ENCODE measurements at regions not wholly inside any gene's neighbourhood (a gene's known extent, or its start where the extent isn't known, plus 50 kb on each side); places are given as distances from the start of the nearest gene placed in this dataset.

DNA sequence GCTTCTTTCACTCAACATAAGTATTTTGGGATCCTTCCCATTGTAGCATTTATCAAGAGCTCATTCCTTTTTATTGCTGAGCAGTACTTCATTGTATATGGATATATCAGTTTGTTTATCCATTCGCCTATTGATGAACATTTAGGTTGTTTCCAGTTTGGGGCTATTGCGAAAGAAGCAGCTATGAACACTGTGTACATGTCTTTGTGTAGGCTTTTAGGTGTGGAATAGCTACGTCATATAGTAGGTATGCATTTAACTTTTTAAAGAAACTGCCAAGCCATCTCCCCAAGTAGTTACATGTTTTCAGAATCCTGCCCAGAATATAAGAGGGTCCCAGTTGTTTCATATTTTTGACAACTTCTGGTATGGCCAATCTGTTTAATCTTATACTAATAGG lies 468.1 kb downstream of the IPMK start:
- H3K4me1 ChIP-seq = no peaks in the 10 kb centered on the region
- no peak overlapping the region for H3K4me3 ChIP-seq
- H3K27ac ChIP-seq = no peak overlapping the region
- H3K36me3 ChIP-seq = no peaks in the 10 kb centered on the region
- H3K9me3 ChIP-seq = no peaks in the 10 kb centered on the region
- no peaks in the 10 kb centered on the region for H3K27me3 ChIP-seq
- TF ChIP-seq CTCF (IDR thresholded peaks at IDR 0.05) = no peak
- no peak for DNase-seq (ENCODE audit: low spot score in 2 of 2)
- intact Hi-C loops (cut with DNase I) = no loop called here

- Histone ChIP-seq H3K4me3 (no peak overlapping the region), H3K9me3 (no peaks in the 10 kb centered on the region), H3K4me1 (no peaks in the 10 kb centered on the region), H3K27ac (no peak overlapping the region), H3K27me3 (no peaks in the 10 kb centered on the region), H3K36me3 (no peaks in the 10 kb centered on the region)
- TF ChIP-seq CTCF (IDR thresholded peaks at IDR 0.05) = no peak
- no peak for DNase-seq (ENCODE audit: low spot score in 2 of 2)
- intact Hi-C loops (cut with DNase I) = no loop called here
Measured at GRCh38 chr10:57798830-57799229, 468.9 kb downstream of the IPMK start.

DNA sequence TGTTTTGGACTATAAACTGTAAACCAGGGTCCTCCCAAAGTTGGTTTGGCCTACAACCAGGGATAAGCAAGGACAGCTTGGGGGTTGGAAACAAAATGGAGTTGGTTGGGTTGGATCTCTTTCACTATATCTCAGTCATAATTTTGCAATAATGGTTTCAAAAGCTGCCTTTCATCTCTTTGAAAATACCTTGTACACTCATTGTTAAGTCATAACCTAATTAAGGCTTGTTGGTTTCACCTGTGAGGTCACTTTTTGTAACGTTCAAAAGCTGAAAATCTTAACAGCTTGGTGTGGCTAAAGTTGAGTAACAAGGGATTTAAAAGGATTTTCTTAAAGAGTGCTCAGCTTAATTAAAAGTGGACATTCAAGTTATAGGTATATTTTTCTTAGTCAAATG lies 476.1 kb downstream of the IPMK start:
- DNase-seq (ENCODE audit: low spot score in 2 of 2) = no peak
- intact Hi-C loops (cut with DNase I) = no loop called here

DNA sequence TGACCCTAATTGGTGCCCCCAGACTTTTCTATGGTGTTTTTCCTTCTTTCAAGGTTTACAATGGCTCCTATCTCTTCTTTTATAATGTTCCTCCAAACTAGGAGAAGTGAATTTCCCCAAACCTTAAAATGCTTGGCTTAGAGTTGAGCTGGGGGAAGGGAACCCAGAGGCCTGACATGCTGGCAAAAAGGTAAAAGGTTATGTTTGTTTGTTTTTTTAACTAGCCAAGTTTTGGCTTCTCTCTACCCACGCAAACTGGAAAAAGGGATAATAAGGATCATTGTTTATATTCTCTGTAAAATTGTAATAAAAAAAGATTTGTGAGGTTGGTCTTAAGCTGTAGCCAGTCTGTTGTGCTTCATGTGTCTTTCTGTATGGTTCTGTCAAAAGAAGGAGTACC lies 477.0 kb downstream of the IPMK start:
- intact Hi-C loops (cut with DNase I) = no loop called here
- H3K4me1 ChIP-seq = no peaks in the 10 kb centered on the region
- no peak for DNase-seq (ENCODE audit: low spot score in 2 of 2)
- no peaks in the 10 kb centered on the region for H3K36me3 ChIP-seq
- H3K27ac ChIP-seq = no peak overlapping the region
- no peak for TF ChIP-seq CTCF (IDR thresholded peaks at IDR 0.05)
- no peaks in the 10 kb centered on the region for H3K9me3 ChIP-seq
- H3K4me3 ChIP-seq = no peak overlapping the region
- H3K27me3 ChIP-seq = no peaks in the 10 kb centered on the region

More for the DNA sequence above, 476.1 kb downstream of the IPMK start:
- Histone ChIP-seq H3K27me3 (no peaks in the 10 kb centered on the region), H3K4me1 (no peaks in the 10 kb centered on the region), H3K36me3 (no peaks in the 10 kb centered on the region), H3K27ac (no peak overlapping the region), H3K9me3 (no peaks in the 10 kb centered on the region), H3K4me3 (no peak overlapping the region)
- TF ChIP-seq CTCF (IDR thresholded peaks at IDR 0.05) = no peak

DNA sequence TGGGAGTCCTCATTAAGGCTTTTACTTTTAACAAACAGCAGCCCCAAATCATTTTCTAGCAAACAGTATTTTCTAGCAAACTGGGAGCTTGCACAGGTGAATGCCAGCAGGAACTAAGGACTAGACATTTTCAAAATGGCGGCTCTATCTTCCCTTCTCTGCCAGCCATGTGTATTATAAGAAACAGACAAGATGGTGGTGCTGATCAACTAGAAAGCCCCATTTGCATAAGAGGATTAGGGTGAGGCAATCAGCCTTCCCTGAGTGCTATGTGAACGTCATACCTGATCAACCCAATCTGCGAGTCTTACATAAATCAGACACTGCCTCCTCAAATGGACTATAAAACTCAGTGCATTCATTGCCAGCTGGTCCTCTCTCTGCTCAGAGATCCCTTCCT lies 479.6 kb downstream of the IPMK start:
- Histone ChIP-seq H3K36me3 (no peaks in the 10 kb centered on the region), H3K9me3 (no peaks in the 10 kb centered on the region), H3K4me3 (no peak overlapping the region), H3K27me3 (no peaks in the 10 kb centered on the region), H3K27ac (no peak overlapping the region), H3K4me1 (no peaks in the 10 kb centered on the region)
- DNase-seq (ENCODE audit: low spot score in 2 of 2) = no peak
- intact Hi-C loops (cut with DNase I) = no loop called here
- TF ChIP-seq CTCF (IDR thresholded peaks at IDR 0.05) = no peak
